GM23248 (cell line): ENCODE measurements at regions not wholly inside any gene's neighbourhood (a gene's known extent, or its start where the extent isn't known, plus 50 kb on each side); places are given as distances from the start of the nearest gene placed in this dataset.
A peak's percentile ranks its signal among the peaks of the same experiment; 100 is the strongest.

Experiments
- DNase-seq: peaks from one replicate; pipeline ENCODE4 v3.0.0-alpha.2; 2015
- H2AFZ ChIP-seq: fragments of 200-600 bp; sonication (generic); 2 replicates; pipeline ENCODE4 v1.6.1; 2016; ENCODE audit warnings: antibody characterized with exemption
- H3F3A ChIP-seq: fragments of 200-600 bp; sonication (generic); 2 replicates; pipeline ENCODE4 v1.6.1; 2016; ENCODE audit warnings: mild to moderate bottlenecking, antibody characterized with exemption, mixed run types; ENCODE audit not compliant: insufficient read depth
- H3K27ac ChIP-seq: fragments of 200-600 bp; sonication (generic); 2 replicates; pipeline ENCODE4 v1.5.1; 2016; ENCODE audit warnings: mild to moderate bottlenecking
- H3K27me3 ChIP-seq: fragments of 200-600 bp; sonication (generic); replicated peaks from 2 replicates; pipeline ENCODE4 v1.6.1; 2016; ENCODE audit warnings: mild to moderate bottlenecking; ENCODE audit not compliant: insufficient read depth
- H3K36me3 ChIP-seq: fragments of 200-600 bp; sonication (generic); 2 replicates; pipeline ENCODE4 v1.6.1; 2016; ENCODE audit warnings: low read depth, mild to moderate bottlenecking
- H3K4me1 ChIP-seq: fragments of 200-600 bp; sonication (generic); 2 replicates; pipeline ENCODE4 v1.6.1; 2016; ENCODE audit warnings: mild to moderate bottlenecking; ENCODE audit not compliant: insufficient read depth
- H3K4me2 ChIP-seq: fragments of 200-600 bp; sonication (generic); one replicate; pipeline ENCODE4 v1.6.1; 2016; ENCODE audit warnings: mild to moderate bottlenecking; ENCODE audit not compliant: unreplicated experiment
- H3K4me3 ChIP-seq: fragments of 200-600 bp; sonication (generic); 2 replicates; pipeline ENCODE4 v1.5.1; 2016; ENCODE audit warnings: mild to moderate bottlenecking
- H3K79me2 ChIP-seq: fragments of 200-600 bp; sonication (generic); 2 replicates; pipeline ENCODE4 v1.6.1; 2016; ENCODE audit warnings: mild to moderate bottlenecking; ENCODE audit not compliant: insufficient read depth
- H3K9ac ChIP-seq: fragments of 200-600 bp; sonication (generic); 2 replicates; pipeline ENCODE4 v1.6.1; 2016; ENCODE audit warnings: mild to moderate bottlenecking
- H3K9me2 ChIP-seq: fragments of 200-600 bp; sonication (generic); 2 replicates; pipeline ENCODE4 v1.6.1; 2016; ENCODE audit warnings: mixed run types, mild to moderate bottlenecking, moderate library complexity; ENCODE audit not compliant: insufficient read depth
- H3K9me3 ChIP-seq: fragments of 200-600 bp; sonication (generic); one replicate; pipeline ENCODE4 v1.6.1; 2017; ENCODE audit warnings: low read depth
- H4K20me1 ChIP-seq: fragments of 200-600 bp; sonication (generic); 2 replicates; pipeline ENCODE4 v1.6.0; 2016; ENCODE audit not compliant: insufficient read depth
- EZH2 ChIP-seq: fragments of 200-600 bp; sonication (generic); IDR thresholded peaks from 2 replicates; pipeline ENCODE4 v1.6.1; 2018; ENCODE audit warnings: antibody characterized with exemption, mild to moderate bottlenecking; ENCODE audit not compliant: insufficient read depth, poor library complexity, severe bottlenecking
- EZH2phosphoT487 ChIP-seq: fragments of 200-600 bp; sonication (generic); IDR thresholded peaks from 2 replicates; pipeline ENCODE4 v1.6.1; 2018; ENCODE audit warnings: antibody characterized with exemption, moderate library complexity, mild to moderate bottlenecking, low read depth; ENCODE audit not compliant: insufficient read depth
- WGBS, 2 experiments: methylation state at CpG; one replicate each; pipeline ENCODE4 v1.1.6; 2015 to 2017; ENCODE audit warnings: low lambda C conversion rate in 2 of 2, low coverage in 1 of 2; ENCODE audit errors: missing lambda C conversion rate in 2 of 2; 5-methylcytosine and 5-hydroxymethylcytosine counted together
- in situ Hi-C: fragments of 300-500 bp; cut with MboI; formaldehyde crosslinking; loops from 2 replicates; pipeline ENCODE4 v1.15.0; 2020

GRCh38 chr20:51335329-51335841 lies 207.1 kb downstream of the NFATC2 start:
- H4K20me1 ChIP-seq, result no peaks in the 10 kb centered on the region
- peak overlapping the region; percentile 86 for H3K27ac ChIP-seq
- no peaks in the 10 kb centered on the region for H3K9me3 ChIP-seq
- H3K9ac ChIP-seq, result peak overlapping the region; percentile 50
- no peaks in the 10 kb centered on the region for H3K36me3 ChIP-seq
- TF ChIP-seq EZH2phosphoT487 (0 out of 2 replicates have a peak, but pooled peaks have one; percentile 44), EZH2 (no peak)
- peaks cover 29% of the 10 kb centered on the region for H3F3A ChIP-seq
- H3K79me2 ChIP-seq, result no peaks in the 10 kb centered on the region
- WGBS, 2 experiments, result 9 to 16% methylated on average over 8 of the region's 8 CpGs
- no peak overlapping the region for H3K4me2 ChIP-seq
- H3K4me3 ChIP-seq, result no peak overlapping the region
- H3K27me3 ChIP-seq, result no peaks in the 10 kb centered on the region
- peaks cover 9% of the 10 kb centered on the region for H3K4me1 ChIP-seq
- in situ Hi-C loops, result no loop called here
- H3K9me2 ChIP-seq, result no peaks in the 10 kb centered on the region
- no peak overlapping the region for H2AFZ ChIP-seq
- DNase-seq, result peak; percentile 96

DNA sequence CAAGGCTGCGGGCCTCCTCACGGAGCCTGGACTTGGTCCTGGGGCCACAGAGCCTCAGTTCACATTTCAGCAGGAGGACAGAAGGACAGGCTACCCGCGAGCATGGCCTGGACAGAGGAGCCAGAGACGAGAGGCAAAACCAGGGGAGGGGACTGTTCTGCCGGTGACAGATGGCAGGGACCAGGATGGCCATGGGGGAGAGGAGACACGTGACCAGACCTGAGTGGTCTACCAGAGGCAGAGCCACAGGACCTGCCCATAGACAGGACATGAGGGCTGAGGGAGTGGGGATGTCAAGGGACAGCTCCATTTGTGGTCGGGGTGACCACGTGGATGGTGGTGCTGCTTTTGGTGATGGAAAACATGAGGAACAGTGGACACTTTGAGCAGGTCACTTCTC lies 207.9 kb downstream of the NFATC2 start:
- Histone ChIP-seq H3K9ac (no peak overlapping the region), H4K20me1 (no peaks in the 10 kb centered on the region), H3F3A (peaks cover 24% of the 10 kb centered on the region), H3K4me3 (no peak overlapping the region), H3K27ac (peak overlapping the region; percentile 86), H3K9me2 (no peaks in the 10 kb centered on the region), H2AFZ (no peak overlapping the region), H3K79me2 (no peaks in the 10 kb centered on the region), H3K36me3 (no peaks in the 10 kb centered on the region), H3K9me3 (no peaks in the 10 kb centered on the region), H3K4me1 (peaks cover 9% of the 10 kb centered on the region), H3K4me2 (no peak overlapping the region), H3K27me3 (no peaks in the 10 kb centered on the region)
- no peak for DNase-seq
- TF ChIP-seq EZH2 (no peak), EZH2phosphoT487 (no peak)
- in situ Hi-C loops, result no loop called here
- WGBS, 2 experiments, result 87 to 89% methylated on average over 9 of the region's 9 CpGs

- Histone ChIP-seq H3K27me3 (no peaks in the 10 kb centered on the region), H3K9me3 (no peaks in the 10 kb centered on the region), H3K36me3 (no peaks in the 10 kb centered on the region), H3K4me2 (no peak overlapping the region), H2AFZ (no peak overlapping the region), H3K27ac (no peak overlapping the region), H3K9me2 (no peaks in the 10 kb centered on the region), H3K4me3 (no peak overlapping the region), H3K4me1 (peaks cover 9% of the 10 kb centered on the region), H3K9ac (no peak overlapping the region), H4K20me1 (no peaks in the 10 kb centered on the region), H3K79me2 (no peaks in the 10 kb centered on the region), H3F3A (peaks cover 19% of the 10 kb centered on the region)
- no peak for TF ChIP-seq EZH2phosphoT487
- no peak for TF ChIP-seq EZH2
- in situ Hi-C loops, result no loop called here
- 89 to 94% methylated on average over 14 of the region's 14 CpGs for WGBS, 2 experiments
- DNase-seq, result no peak
Observed at GRCh38 chr20:51333971-51334370, 208.5 kb downstream of the NFATC2 start.

- H3K27ac ChIP-seq, result no peak overlapping the region
Observed at GRCh38 chr20:51333446-51333845, 209.1 kb downstream of the NFATC2 start.

DNA sequence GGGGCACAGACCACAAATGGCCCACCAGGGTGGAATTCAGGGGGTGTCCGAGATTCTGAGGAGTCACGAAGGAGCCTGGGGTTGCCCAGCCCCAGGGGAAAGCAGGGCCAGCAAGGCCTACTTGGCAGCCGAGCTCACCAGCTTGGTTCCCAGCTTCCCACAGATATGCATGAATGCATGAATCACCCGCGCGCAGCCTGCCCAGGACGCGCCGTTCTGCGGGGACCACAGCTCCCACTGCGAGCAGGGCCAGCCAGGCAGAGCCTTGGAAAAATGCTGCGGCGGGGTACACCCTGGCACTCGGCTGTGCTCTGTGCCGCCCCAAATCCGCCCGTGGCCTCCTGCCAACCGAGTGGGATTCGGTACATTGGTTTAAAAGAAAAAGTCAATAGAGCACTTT lies 211.0 kb downstream of the NFATC2 start:
- Histone ChIP-seq H3K4me2 (no peak overlapping the region), H3K79me2 (no peaks in the 10 kb centered on the region), H3K36me3 (no peaks in the 10 kb centered on the region), H3K4me3 (no peak overlapping the region), H3K9me2 (no peaks in the 10 kb centered on the region), H3K27ac (no peak overlapping the region), H3K9ac (no peak overlapping the region), H3K27me3 (no peaks in the 10 kb centered on the region), H2AFZ (no peak overlapping the region), H3K4me1 (peaks cover 20% of the 10 kb centered on the region), H4K20me1 (no peaks in the 10 kb centered on the region), H3K9me3 (no peaks in the 10 kb centered on the region), H3F3A (peaks cover 19% of the 10 kb centered on the region)
- no peak for TF ChIP-seq EZH2
- TF ChIP-seq EZH2phosphoT487, result no peak
- in situ Hi-C loops, result no loop called here
- DNase-seq, result no peak
- WGBS, 2 experiments, result 86 to 88% methylated on average over 19 of the region's 19 CpGs

More at GRCh38 chr20:51333446-51333845, 209.1 kb downstream of the NFATC2 start:
- no peak overlapping the region for H3K9ac ChIP-seq
- H3K36me3 ChIP-seq, result no peaks in the 10 kb centered on the region
- in situ Hi-C loops, result no loop called here
- no peaks in the 10 kb centered on the region for H3K27me3 ChIP-seq
- H2AFZ ChIP-seq, result no peak overlapping the region
- H3K4me2 ChIP-seq, result no peak overlapping the region
- no peak for DNase-seq
- no peaks in the 10 kb centered on the region for H3K9me2 ChIP-seq
- no peak overlapping the region for H3K4me3 ChIP-seq
- H4K20me1 ChIP-seq, result no peaks in the 10 kb centered on the region
- H3K79me2 ChIP-seq, result no peaks in the 10 kb centered on the region
- H3K9me3 ChIP-seq, result no peaks in the 10 kb centered on the region
- peaks cover 14% of the 10 kb centered on the region for H3F3A ChIP-seq
- TF ChIP-seq EZH2, result no peak
- TF ChIP-seq EZH2phosphoT487, result no peak
- H3K4me1 ChIP-seq, result peaks cover 9% of the 10 kb centered on the region
- 91 to 93% methylated on average over 3 of the region's 3 CpGs for WGBS, 2 experiments
